Myocyte (in vitro differentiated cells): ENCODE measurements at regions not wholly inside any gene's neighbourhood (a gene's known extent, or its start where the extent isn't known, plus 50 kb on each side); places are given as distances from the start of the nearest gene placed in this dataset.
"Not testable (repeated sequence)": the region's sequence is repeated elsewhere in the genome, so short reads cannot be mapped to it uniquely, and the experiment has no call there.

Experiments used
- DNase-seq: peaks from one replicate; pipeline ENCODE4 v3.0.0-alpha.2; 2012; ENCODE audit warnings: low read depth

GRCh38 chr7:54897891-54898290 is 120.9 kb upstream of the EGFR start:
- DNase-seq: no peak

- DNase-seq: no peak
Observed at GRCh38 chr7:54898659-54899340, 120.0 kb upstream of the EGFR start.

- DNase-seq: no peak
Observed at GRCh38 chr7:54901840-54902239, 117.0 kb upstream of the EGFR start.

DNA sequence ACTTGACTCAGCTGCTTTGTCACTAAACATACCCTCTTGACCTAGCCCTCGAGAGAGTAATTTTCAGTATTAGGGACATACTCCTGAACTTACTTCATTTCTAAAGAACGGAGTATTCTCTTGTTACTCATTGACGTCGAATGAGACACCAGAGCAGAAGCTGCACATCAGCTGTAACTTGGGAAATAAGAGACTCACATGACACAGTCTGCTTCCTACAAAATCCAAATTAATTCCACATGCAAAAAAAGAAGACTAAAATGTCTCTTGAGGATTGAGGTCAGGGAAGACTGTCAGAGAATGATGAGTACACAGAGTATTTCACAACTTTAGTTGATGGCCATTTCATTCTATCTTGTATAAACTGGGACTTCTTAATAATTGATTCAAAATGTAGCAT is 114.7 kb upstream of the EGFR start:
- DNase-seq: peak; percentile 88

- DNase-seq: peak; percentile 63
Observed at GRCh38 chr7:54904986-54905385, 113.8 kb upstream of the EGFR start.

- DNase-seq: no peak
Observed at GRCh38 chr7:54906963-54907362, 111.9 kb upstream of the EGFR start.

DNA sequence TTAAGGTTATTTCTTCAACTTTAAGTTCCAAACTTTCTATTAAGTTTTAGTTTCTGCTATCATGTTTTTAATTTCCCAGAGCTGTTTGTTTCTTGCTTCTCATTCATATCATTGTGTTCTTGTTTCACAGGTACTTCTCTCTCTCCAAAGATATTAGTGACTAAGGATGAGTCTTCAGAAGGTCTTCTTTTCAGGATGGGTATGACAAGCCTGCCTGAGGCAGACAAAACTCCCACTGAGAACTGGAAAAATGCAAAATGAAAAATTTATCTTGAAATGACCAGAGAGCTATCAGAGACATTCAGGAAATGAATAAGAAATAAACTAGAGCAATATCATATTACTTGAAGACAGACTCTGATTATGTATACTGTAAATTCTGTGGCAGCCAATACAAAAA is 110.8 kb upstream of the EGFR start:
- no peak for DNase-seq

DNA sequence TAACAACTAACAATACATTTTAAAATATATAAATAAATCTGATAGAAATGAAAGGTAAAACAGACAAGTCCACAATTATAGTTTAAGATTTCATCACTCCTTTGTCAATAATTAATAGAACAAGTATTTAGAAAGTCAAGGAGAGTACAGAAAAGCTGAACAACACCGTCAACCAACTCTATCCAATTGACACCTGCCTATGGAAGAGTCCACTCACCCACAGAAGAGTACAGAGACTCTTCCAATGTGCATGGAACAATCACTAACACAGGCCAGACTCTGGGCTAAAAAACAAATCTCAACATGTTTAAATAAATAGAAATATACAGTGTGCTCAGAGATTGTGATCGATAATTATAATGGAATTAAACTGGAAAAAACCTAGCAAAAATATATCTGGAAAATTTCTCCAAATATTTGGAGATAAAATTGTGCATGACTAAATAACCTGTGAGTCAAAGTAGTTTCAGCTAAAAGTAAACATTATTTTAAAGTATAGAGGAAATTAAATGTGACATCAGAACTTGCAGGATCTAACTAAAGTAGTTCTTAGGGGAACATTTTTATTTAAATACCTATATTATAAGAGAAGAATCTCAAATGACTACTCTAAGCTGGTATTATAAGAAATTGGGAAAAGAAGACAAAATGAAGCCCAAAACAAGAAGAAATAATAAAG is 109.9 kb upstream of the EGFR start:
- DNase-seq: no peak

DNA sequence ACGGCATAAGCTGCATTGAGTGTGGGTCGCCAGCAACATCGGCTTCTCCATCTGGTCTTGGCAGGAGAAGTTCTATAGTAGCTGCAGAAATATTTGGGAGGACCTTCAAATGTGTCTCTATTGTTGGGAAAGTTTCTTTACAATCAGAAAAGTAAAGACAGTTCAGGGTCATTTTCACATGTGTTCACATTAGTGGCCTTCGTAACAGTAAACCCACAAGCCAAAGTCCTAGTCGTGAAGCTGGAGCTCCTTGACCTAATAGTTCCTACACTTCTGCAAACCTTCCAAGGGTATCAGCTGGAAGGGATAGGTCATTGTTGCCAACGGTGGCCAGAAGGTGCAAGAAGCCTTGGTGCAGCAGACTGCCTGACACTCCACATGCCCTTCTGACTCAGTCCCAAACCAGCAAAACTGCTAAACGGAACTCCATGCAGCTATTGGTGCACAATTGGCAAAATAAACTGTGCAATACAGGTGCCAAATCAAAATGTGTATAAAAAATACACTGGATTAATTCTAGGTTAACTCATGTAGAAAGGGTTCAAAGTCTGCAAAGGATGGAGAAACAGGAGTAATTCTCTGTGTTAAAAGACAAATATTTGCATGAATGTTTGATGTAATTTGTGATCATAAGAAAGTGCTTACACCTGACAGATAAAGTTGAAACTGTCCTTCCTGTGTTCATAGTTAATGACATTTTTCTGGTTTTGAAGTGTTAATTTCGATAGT is 102.8 kb upstream of the EGFR start:
- no peak for DNase-seq

DNA sequence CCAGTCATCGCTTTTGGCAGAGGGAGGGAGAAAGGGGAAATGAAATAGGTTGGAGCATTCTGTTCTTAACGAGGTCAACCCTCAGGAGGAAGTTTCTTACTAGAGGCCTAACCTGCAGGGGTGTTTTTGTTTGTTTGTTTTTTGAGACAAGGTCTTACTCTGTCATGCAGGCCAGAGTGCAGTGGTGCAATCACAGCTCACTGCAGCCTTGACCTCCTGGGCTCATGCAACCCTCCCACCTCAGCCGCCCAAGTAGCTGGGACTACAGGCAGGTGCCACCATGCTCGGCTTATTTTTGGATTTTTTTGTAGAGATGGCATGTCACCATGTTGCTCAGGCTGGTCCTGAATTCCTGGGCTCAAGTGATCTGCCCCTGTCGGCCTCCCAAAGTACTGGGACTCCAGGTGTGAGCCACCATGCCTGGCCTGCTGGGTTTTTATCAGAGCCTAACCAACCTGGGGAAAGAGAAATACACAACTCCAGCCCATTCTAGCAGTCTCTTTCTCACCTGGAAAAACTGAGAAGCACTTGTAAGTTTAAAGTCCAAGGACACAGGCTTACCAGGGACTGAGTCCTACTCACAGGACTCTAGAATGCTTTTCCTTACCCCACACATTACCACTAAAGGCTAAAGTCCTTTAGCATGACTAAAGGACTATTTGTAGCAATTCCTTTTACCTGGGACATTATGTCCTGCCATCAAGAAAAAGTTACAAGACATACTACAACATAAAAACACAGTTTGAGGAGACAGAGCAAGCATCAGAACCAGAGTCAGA is 101.0 kb upstream of the EGFR start:
- DNase-seq: no peak

GRCh38 chr7:54921116-54921515 is 97.7 kb upstream of the EGFR start:
- DNase-seq: peak; percentile 39

DNA sequence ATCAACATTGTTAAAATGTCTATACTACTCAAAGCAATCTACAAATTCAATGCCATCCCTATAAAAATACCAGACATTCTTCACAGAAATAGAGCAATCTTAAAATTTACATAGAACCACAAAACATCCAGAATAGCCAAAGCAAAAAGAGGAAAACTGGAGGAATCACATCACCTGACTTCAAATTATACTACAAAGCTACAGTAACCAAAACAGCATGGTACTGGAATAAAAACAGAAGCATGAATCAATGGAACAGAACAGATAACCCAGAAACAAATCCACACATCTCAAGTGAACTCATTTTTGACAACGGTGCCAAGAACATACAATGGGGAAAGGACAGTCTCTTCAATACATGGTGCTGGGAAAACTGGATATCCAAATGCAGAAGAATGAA is 87.3 kb upstream of the EGFR start:
- no peak for DNase-seq

- peak; percentile 89 for DNase-seq
Observed at GRCh38 chr7:54932818-54933543, 85.8 kb upstream of the EGFR start.

DNA sequence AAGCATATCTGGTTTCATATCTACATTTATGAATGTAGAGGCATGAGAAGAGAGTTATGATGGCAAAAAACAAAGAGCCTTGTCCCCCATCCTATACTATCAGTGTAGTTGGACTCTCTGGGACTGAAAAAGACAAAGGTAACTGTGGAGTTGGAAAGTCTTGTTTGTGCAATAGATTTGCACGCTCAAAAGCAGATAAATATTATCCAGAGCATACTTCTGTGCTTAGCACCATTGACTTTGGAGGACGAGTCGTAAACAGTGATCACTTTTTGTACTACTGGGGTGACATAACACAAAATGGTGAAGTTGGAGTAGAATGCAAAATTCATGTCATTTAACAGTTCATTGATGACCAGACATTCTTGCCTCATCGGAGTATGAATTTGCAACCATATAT is 85.2 kb upstream of the EGFR start:
- no peak for DNase-seq

GRCh38 chr7:54940748-54941147 is 78.1 kb upstream of the EGFR start:
- no peak for DNase-seq

GRCh38 chr7:54944179-54944578 is 74.6 kb upstream of the EGFR start:
- DNase-seq: peak; percentile 70

DNA sequence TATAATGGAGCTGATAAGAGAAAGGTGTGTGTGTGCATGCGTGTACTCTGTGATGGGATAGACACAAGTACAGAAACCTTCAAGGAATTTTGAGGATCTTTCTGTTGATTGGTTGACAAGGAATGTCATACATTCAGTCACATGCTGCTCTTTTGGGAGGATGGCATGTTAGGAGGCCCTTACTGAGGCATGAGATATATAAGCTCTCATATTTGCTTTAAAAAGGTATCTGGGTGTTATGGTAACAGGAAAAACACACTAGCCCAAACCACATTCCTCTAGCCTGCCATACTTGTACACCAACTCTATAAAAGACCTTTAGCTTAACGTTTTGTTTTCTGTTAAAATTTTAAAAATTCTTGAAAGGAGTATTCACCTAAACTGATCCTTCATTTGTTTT is 72.5 kb upstream of the EGFR start:
- no peak for DNase-seq

- no peak for DNase-seq
Observed at GRCh38 chr7:54946764-54947163, 72.1 kb upstream of the EGFR start.

DNA sequence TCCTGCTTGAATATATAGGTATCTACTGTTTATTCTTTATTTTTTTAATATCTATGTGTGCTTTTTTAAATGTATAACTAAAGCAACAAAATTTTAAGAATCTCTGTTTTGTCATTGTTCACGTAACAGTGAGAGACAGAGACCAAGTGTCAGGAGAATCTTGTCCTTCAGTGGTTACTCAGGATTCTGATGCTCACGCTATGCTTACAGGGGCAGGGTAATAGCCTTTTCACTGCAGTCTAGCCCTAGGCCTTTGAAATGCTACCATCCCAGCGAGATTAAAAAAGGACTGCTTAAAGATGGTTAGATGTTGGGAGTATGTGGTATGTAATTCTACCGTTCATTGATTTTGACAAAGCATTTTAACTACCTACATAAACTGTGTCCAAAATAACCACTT is 71.6 kb upstream of the EGFR start:
- DNase-seq: no peak

- not testable (repeated sequence) for DNase-seq
Observed at GRCh38 chr7:54949514-54949913, 69.3 kb upstream of the EGFR start.

- peak; percentile 58 for DNase-seq
Observed at GRCh38 chr7:54955296-54955695, 63.5 kb upstream of the EGFR start.
